ENCODE measurements at regions not wholly inside any gene's neighbourhood (a gene's known extent, or its start where the extent isn't known, plus 50 kb on each side); places are given as distances from the start of the nearest gene placed in this dataset.

DNA sequence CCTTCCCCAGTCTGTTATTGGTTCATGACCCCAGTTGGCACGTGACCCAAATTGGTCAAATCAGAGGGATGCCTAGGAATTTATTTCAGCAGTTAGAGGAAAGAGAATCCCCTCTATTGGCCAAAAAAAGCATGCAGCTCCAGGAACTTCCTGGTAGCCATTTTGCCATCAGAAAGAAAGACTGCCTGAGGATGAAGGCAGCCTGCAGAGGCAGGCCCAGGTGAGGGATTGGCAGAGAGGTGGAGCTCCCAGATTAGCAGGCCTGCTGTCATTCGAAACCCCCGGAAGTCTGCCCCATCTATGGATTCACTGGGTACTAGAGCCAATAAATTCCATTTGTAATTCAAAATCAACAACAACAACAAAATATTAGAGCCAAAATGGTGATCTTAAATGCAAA is 207.6 kb downstream of the CWF19L2 start:
- no peak for DNase-seq (ENCODE audit: low read depth)
- no peak overlapping the region for H3K4me3 ChIP-seq (ENCODE audit: low read depth, low read length)
- TF ChIP-seq, protein P1, sequence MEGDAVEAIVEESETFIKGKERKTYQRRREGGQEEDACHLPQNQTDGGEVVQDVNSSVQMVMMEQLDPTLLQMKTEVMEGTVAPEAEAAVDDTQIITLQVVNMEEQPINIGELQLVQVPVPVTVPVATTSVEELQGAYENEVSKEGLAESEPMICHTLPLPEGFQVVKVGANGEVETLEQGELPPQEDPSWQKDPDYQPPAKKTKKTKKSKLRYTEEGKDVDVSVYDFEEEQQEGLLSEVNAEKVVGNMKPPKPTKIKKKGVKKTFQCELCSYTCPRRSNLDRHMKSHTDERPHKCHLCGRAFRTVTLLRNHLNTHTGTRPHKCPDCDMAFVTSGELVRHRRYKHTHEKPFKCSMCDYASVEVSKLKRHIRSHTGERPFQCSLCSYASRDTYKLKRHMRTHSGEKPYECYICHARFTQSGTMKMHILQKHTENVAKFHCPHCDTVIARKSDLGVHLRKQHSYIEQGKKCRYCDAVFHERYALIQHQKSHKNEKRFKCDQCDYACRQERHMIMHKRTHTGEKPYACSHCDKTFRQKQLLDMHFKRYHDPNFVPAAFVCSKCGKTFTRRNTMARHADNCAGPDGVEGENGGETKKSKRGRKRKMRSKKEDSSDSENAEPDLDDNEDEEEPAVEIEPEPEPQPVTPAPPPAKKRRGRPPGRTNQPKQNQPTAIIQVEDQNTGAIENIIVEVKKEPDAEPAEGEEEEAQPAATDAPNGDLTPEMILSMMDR (IDR thresholded peaks at IDR 0.05; ENCODE audit: insufficient read depth, low read depth, low read length, missing control alignments): no peak

DNA sequence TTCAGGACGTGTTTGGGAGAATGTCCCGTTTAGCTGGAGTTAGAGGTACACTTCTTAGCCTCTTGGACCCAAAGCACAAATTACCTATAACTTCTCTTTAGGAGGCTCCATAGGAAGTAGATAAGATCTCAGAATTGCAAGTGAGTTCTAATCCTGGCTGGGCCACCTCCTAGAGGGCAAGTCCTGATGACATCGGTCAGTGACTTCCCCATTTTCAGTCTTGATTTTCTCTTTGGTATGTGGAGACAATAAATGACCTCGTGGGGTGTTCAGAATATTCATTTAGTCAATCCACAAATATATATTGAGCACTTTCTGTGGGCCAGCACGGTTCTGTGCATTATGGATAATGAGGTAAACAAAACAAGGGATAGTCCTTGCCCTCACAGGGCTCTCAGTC is 208.6 kb downstream of the CWF19L2 start:
- no peak for DNase-seq (ENCODE audit: low read depth)
- TF ChIP-seq, protein P1 (IDR thresholded peaks at IDR 0.05; ENCODE audit: insufficient read depth, low read depth, low read length, missing control alignments): no peak

DNA sequence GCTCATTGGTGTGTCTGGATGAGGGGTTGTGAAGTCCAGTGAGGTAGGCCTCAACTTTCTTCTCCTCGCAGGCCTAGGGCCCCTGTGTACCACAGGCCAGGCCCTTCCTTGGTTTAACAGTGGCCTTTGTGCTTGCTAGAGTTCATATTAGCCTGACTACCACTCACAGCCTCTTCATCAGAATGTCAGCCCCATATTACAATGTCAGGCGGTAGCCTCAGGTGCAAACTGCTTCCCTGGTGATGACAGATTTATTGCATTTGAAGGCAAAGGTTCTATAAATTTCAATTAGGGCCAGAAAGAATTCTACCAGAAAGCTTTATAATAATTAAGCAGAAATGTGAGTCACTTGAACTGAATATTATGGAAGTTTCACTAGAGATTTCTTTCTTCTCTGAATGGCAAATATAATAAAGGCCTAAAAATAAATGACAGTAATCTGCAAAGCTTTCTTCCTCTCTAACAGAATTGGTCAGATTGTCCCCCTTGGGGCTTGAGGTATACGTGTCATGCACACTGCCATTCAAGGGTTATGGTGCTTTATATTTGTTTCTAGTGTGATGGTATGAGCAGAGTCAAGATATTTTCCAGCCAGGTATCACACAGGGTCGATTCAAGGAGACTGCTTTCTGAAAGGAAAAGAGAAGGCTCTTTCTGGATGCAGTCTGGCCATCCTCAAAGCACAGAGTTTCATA is 210.3 kb downstream of the CWF19L2 start:
- TF ChIP-seq, protein P1 (IDR thresholded peaks at IDR 0.05; ENCODE audit: insufficient read depth, low read depth, low read length, missing control alignments): no peak
- no peak for DNase-seq (ENCODE audit: low read depth)
- no peak overlapping the region for H3K4me3 ChIP-seq (ENCODE audit: low read depth, low read length)

More for the DNA sequence above, 208.6 kb downstream of the CWF19L2 start:
- no peak overlapping the region for H3K4me3 ChIP-seq (ENCODE audit: low read depth, low read length)

DNA sequence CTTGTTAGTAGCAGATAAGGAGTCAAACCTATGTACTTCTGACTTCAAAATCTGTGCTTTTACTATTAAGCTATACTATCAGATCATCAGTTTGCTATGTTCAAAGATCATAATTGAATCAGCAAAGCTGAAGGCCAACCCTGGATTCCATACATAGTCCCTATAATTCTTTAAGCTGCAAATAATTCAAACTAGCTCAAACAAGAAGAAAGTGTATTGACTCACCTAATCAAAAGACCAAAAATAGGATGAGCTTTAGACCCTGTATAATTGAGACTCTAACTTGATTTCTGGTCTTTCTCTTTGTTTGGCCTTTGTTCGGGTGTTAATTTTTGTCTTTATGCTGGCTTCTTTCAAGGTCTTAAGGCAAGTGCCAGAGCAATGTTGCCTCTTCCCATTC is 213.7 kb downstream of the CWF19L2 start:
- no peak for DNase-seq (ENCODE audit: low read depth)
- no peak overlapping the region for H3K4me3 ChIP-seq (ENCODE audit: low read depth, low read length)
- TF ChIP-seq, protein P1 (IDR thresholded peaks at IDR 0.05; ENCODE audit: insufficient read depth, low read depth, low read length, missing control alignments): no peak

DNA sequence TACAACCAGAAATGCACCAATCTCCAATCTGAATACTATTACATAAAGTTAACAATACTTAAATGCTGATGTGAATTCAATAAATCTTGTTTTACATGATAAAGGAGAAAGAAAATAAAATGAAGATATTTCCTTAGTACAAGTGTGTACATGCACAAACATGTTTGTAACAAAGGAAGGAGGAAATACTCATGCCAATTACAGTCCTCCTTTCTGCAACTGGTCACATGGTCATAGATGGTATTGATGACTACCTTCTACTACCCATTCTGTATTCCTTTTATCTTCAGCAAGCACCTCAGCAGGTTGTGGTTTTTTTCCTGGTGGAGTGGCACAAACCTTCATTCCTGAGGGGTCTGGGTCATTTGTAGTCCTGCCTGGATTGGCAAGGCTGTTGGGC is 214.2 kb upstream of the GUCY1A2 start:
- TF ChIP-seq, protein P1 (IDR thresholded peaks at IDR 0.05; ENCODE audit: insufficient read depth, low read depth, low read length, missing control alignments): no peak
- no peak for DNase-seq (ENCODE audit: low read depth)
- H3K4me3 ChIP-seq (ENCODE audit: low read depth, low read length): no peak overlapping the region

DNA sequence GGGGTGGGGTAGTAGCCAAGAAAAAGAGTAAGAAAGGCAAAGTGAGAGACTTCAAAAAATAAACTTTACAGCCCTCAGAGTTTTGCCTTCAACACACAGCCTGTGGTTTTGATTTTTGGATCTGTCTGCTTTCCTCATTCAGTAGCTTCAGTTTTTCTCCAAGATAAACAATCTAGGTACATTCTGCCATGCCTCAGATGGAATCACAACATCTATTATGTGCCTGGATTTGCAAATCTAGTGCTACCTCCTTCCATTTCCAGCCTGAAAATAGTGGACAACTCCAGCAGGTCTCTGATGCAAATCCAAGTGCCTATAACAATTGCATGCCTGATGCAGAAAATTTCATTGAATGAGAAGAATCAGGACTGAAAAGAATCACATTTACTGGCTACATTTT is 206.6 kb upstream of the GUCY1A2 start:
- TF ChIP-seq, protein P1 (IDR thresholded peaks at IDR 0.05; ENCODE audit: insufficient read depth, low read depth, low read length, missing control alignments): no peak
- no peak overlapping the region for H3K4me3 ChIP-seq (ENCODE audit: low read depth, low read length)
- no peak for DNase-seq (ENCODE audit: low read depth)

DNA sequence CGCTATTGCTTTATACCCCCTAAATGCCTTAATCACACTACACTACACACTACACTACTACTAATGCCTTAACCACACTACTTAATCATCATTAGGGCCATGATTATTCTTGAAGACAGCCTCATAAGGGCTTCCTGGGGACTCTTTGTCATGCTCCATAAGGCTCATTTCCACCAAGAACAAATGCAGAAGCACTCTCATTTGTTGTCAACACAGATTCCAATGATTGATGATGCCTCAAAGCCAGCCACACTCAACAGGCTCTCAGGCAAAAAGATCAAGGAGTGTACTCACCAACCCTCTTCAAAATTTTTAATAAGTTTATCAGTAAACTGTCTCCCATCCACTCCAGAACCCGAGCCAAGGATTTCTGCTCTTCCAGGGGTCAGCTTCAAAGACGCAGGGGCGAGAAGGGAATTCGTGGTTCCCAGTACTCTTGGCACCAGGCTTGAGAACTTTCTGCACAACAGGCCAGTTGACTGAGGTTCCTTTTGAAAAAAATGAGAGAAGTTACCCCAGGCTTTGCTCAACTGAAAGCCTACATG is 204.7 kb upstream of the GUCY1A2 start:
- no peak overlapping the region for H3K4me3 ChIP-seq (ENCODE audit: low read depth, low read length)
- DNase-seq (ENCODE audit: low read depth): no peak
- TF ChIP-seq, protein P1 (IDR thresholded peaks at IDR 0.05; ENCODE audit: insufficient read depth, low read depth, low read length, missing control alignments): no peak

Data from GM12865 (cell line).